WERI-Rb-1 (cell line): ENCODE measurements at regions not wholly inside any gene's neighbourhood (a gene's known extent, or its start where the extent isn't known, plus 50 kb on each side); places are given as distances from the start of the nearest gene placed in this dataset.

Source experiments
- DNase-seq: peaks from one replicate; pipeline ENCODE4 v3.0.0-alpha.2; 2020
- H3K27ac ChIP-seq: fragments of 250-450 bp; sonication (Bioruptor Pico); 2 replicates; pipeline ENCODE4 v1.5.1; 2020; ENCODE audit warnings: mild to moderate bottlenecking, moderate library complexity
- H3K27me3 ChIP-seq: fragments of 250-450 bp; sonication (Bioruptor Pico); 2 replicates; pipeline ENCODE4 v1.5.1; 2021; ENCODE audit warnings: mild to moderate bottlenecking, low read depth, moderate library complexity; ENCODE audit not compliant: insufficient read depth, severe bottlenecking
- H3K36me3 ChIP-seq: fragments of 250-450 bp; sonication (Bioruptor Pico); 2 replicates; pipeline ENCODE4 v1.5.1; 2020; ENCODE audit warnings: mild to moderate bottlenecking, moderate library complexity
- H3K4me3 ChIP-seq: 2 replicates; pipeline ENCODE4 v1.5.1; 2011; ENCODE audit warnings: low read depth, mild to moderate bottlenecking, control low read depth, low read length
- H3K9me3 ChIP-seq: fragments of 250-450 bp; sonication (Bioruptor Pico); 2 replicates; pipeline ENCODE4 v1.5.1; 2021; ENCODE audit warnings: mild to moderate bottlenecking, moderate library complexity; ENCODE audit not compliant: severe bottlenecking
- TF ChIP-seq, protein P1 (sequence below): IDR thresholded peaks from 2 replicates; pipeline ENCODE4 v1.5.1; 2011; ENCODE audit warnings: low read depth, mild to moderate bottlenecking, control low read depth, inconsistent platforms, low read length

GRCh38 chr5:53219174-53219573 lies 109.6 kb upstream of the MOCS2 start:
- no peak overlapping the region for H3K27ac ChIP-seq
- no peaks in the 10 kb centered on the region for H3K36me3 ChIP-seq
- TF ChIP-seq, protein P1, sequence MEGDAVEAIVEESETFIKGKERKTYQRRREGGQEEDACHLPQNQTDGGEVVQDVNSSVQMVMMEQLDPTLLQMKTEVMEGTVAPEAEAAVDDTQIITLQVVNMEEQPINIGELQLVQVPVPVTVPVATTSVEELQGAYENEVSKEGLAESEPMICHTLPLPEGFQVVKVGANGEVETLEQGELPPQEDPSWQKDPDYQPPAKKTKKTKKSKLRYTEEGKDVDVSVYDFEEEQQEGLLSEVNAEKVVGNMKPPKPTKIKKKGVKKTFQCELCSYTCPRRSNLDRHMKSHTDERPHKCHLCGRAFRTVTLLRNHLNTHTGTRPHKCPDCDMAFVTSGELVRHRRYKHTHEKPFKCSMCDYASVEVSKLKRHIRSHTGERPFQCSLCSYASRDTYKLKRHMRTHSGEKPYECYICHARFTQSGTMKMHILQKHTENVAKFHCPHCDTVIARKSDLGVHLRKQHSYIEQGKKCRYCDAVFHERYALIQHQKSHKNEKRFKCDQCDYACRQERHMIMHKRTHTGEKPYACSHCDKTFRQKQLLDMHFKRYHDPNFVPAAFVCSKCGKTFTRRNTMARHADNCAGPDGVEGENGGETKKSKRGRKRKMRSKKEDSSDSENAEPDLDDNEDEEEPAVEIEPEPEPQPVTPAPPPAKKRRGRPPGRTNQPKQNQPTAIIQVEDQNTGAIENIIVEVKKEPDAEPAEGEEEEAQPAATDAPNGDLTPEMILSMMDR = no peak
- H3K9me3 ChIP-seq = peaks cover 5% of the 10 kb centered on the region
- H3K4me3 ChIP-seq = no peak overlapping the region
- no peak for DNase-seq
- peaks cover 14% of the 10 kb centered on the region for H3K27me3 ChIP-seq

GRCh38 chr5:53219610-53220009 lies 110.1 kb upstream of the MOCS2 start:
- Histone ChIP-seq H3K4me3 (no peak overlapping the region), H3K27me3 (peaks cover 14% of the 10 kb centered on the region), H3K36me3 (no peaks in the 10 kb centered on the region), H3K27ac (no peak overlapping the region), H3K9me3 (peaks cover 5% of the 10 kb centered on the region)
- no peak for DNase-seq
- TF ChIP-seq, protein P1 = no peak

- DNase-seq = no peak
- Histone ChIP-seq H3K9me3 (no peaks in the 10 kb centered on the region), H3K27ac (no peak overlapping the region), H3K27me3 (peaks cover 13% of the 10 kb centered on the region), H3K36me3 (no peaks in the 10 kb centered on the region), H3K4me3 (no peak overlapping the region)
- TF ChIP-seq, protein P1 = no peak
Measured at GRCh38 chr5:53233645-53234405, 124.3 kb upstream of the MOCS2 start.

DNA sequence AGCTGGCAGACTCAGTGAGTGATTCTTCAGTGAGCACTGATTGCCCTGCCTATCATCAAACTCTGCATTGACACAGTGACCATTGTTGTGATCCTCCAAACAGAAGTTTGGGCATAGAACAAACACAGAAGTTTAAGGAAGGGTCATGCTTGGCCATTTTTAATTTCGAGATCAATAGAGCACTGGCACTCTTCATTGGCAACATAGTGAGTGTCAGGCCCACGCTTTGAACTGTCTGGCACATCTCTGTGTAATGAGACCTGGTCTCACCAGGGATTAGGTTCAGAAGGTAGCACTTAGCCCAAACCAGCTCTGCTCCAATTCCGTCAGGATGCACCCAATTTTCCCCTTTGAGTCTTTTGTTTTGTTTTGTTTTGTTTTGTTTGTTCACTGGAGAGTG lies 127.1 kb upstream of the MOCS2 start:
- H3K27me3 ChIP-seq = peaks cover 11% of the 10 kb centered on the region
- H3K36me3 ChIP-seq = no peaks in the 10 kb centered on the region
- H3K9me3 ChIP-seq = no peaks in the 10 kb centered on the region
- DNase-seq = no peak
- no peak overlapping the region for H3K27ac ChIP-seq
- TF ChIP-seq, protein P1 = no peak
- H3K4me3 ChIP-seq = no peak overlapping the region

GRCh38 chr5:53237876-53238275 lies 128.3 kb upstream of the MOCS2 start:
- H3K27me3 ChIP-seq = peaks cover 11% of the 10 kb centered on the region
- TF ChIP-seq, protein P1 = no peak
- DNase-seq = no peak
- no peaks in the 10 kb centered on the region for H3K9me3 ChIP-seq
- no peaks in the 10 kb centered on the region for H3K36me3 ChIP-seq
- H3K4me3 ChIP-seq = no peak overlapping the region
- H3K27ac ChIP-seq = no peak overlapping the region
